ENCODE measurements at regions not wholly inside any gene's neighbourhood (a gene's known extent, or its start where the extent isn't known, plus 50 kb on each side); places are given as distances from the start of the nearest gene placed in this dataset.

GRCh38 chrX:35444671-35445355 is 353.3 kb upstream of the MAGEB16 start:
- TF ChIP-seq ZNF532 (CRISPR knock-in tag; IDR thresholded peaks at IDR 0.05; ENCODE audit: borderline replicate concordance) = no peak
- no peak for TF ChIP-seq CTCF (IDR thresholded peaks at IDR 0.05)
- no peak for TF ChIP-seq FOXJ3 (CRISPR knock-in tag; IDR thresholded peaks at IDR 0.05; ENCODE audit: borderline replicate concordance)
- TF ChIP-seq FOXP1 (CRISPR knock-in tag; IDR thresholded peaks at IDR 0.05; ENCODE audit: borderline replicate concordance) = no peak
- TF ChIP-seq GTF2I (CRISPR knock-in tag; conservative IDR thresholded peaks at IDR 0.05) = no peak
- no peak for TF ChIP-seq ERG (CRISPR knock-in tag; IDR thresholded peaks at IDR 0.05)
- TF ChIP-seq SMAD3 (CRISPR knock-in tag; IDR thresholded peaks at IDR 0.05; ENCODE audit: borderline replicate concordance) = no peak
- no peak for TF ChIP-seq SP1 (CRISPR knock-in tag; conservative IDR thresholded peaks at IDR 0.05)
- TF ChIP-seq ZNF396 (CRISPR knock-in tag; IDR thresholded peaks at IDR 0.05; ENCODE audit: borderline replicate concordance) = no peak
- TF ChIP-seq FOXK1 (CRISPR knock-in tag; IDR thresholded peaks at IDR 0.05) = no peak
- TF ChIP-seq STAT6 (CRISPR knock-in tag; conservative IDR thresholded peaks at IDR 0.05; ENCODE audit: low read depth) = no peak
- TF ChIP-seq ZNF263 (CRISPR knock-in tag; IDR thresholded peaks at IDR 0.05; ENCODE audit: low read depth) = no peak
